Fibroblast of mammary gland (primary cell): ENCODE measurements at regions not wholly inside any gene's neighbourhood (a gene's known extent, or its start where the extent isn't known, plus 50 kb on each side); places are given as distances from the start of the nearest gene placed in this dataset.

ENCODE experiments used
- DNase-seq: peaks from one replicate; pipeline ENCODE4 v3.0.0-alpha.2; 2010; ENCODE audit warnings: low read depth
- H3K4me3 ChIP-seq: 2 replicates; pipeline ENCODE4 v1.5.1; 2011; ENCODE audit warnings: low read depth, mild to moderate bottlenecking, low read length, moderate library complexity; ENCODE audit not compliant: control insufficient read depth
- CTCF ChIP-seq: conservative IDR thresholded peaks from 2 replicates; pipeline ENCODE4 v1.5.1; 2011; ENCODE audit warnings: low read depth, low read length, inconsistent platforms; ENCODE audit not compliant: control insufficient read depth, insufficient read depth

DNA sequence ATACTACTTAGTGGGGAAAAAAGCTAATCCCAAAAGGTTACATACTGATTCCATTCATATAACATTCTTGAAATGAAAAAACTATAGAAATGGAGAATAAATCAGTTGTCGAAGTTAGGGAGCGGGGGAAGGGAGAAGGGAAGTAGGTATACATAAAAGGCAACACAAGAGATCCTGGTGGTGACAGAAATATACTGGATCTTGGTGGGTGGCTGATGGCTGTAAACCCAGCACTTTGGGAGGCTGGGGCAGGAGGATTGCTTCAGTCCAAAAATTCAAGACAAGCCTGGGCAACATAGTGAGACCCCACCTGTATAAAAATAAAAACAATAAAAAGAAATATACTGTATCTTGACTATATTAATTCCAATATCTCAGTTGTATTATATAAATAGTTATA is 105.7 kb upstream of the LGSN start:
- DNase-seq = no peak
- no peak overlapping the region for H3K4me3 ChIP-seq
- TF ChIP-seq CTCF = no peak

- no peak for DNase-seq
- no peak for TF ChIP-seq CTCF
- no peak overlapping the region for H3K4me3 ChIP-seq
Measured at GRCh38 chr6:63426844-63427243, 107.1 kb upstream of the LGSN start.

GRCh38 chr6:63427951-63428350 is 108.2 kb upstream of the LGSN start:
- DNase-seq = no peak
- no peak for TF ChIP-seq CTCF
- H3K4me3 ChIP-seq = no peak overlapping the region

GRCh38 chr6:63430985-63431519 is 111.3 kb upstream of the LGSN start:
- TF ChIP-seq CTCF = no peak
- H3K4me3 ChIP-seq = no peak overlapping the region
- DNase-seq = no peak

DNA sequence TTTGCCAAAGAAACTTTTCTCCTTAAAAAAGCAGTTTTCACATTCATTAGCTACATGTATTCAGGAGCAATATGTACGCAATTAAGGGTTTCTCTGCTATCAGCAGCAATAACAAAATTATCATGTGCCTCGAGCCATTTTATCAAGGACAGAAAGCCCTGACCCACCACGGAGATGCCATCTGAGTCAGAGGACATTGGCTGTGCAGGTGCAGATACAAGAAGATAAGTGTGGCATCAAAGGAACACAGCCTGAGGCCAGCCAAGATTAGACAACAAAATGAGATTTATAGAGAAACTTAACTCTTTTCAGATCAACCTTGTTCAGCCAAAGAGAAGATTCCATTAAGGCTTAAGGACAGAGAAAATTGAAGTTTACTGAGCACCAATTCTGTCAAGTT is 115.2 kb upstream of the LGSN start:
- no peak for DNase-seq
- H3K4me3 ChIP-seq = no peak overlapping the region
- no peak for TF ChIP-seq CTCF

DNA sequence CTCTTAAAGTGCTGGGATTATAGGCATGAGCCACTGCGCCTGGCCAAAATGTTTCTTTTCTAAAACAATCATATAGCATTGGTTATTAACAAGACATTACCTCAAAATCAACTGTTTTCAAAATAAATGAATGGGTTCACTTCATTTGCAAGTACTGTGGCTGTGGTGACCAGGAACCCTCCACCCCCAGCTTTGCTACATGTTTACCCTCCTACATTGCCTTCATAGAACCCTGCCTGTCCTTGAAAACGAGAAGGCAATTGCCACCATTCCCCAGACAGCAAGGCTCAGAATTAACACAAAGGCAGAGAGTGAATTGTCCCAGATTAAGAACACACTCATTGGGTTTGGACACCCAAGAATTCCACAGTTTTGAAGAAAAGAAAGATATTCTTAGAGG is 116.6 kb upstream of the LGSN start:
- DNase-seq = no peak
- no peak overlapping the region for H3K4me3 ChIP-seq
- TF ChIP-seq CTCF = no peak

DNA sequence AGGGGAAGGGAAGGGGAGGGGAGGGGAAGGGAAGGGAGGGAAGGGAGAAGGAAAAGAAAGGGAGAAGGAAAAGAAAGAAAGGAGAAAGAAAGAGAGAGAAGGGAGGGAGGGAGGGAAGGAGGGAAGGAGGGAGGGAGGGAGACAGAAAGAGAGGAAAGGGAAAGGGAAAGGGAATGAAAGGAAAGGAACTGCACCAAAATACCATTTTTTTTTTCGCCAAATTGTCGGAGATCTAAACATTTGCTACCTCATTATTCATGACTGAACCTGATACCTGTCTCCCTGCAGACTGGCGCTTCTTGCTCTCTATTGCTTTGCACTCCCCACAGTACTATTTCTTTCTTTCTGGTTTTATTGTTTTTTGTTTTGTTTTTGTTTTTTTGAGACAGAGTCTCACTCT is 117.3 kb upstream of the LGSN start:
- TF ChIP-seq CTCF = no peak
- DNase-seq = no peak
- H3K4me3 ChIP-seq = no peak overlapping the region
